ENCODE measurements at regions not wholly inside any gene's neighbourhood (a gene's known extent, or its start where the extent isn't known, plus 50 kb on each side); places are given as distances from the start of the nearest gene placed in this dataset.

- no peak for ATAC-seq
- H3K4me3 ChIP-seq (ENCODE audit: low read length): no peak overlapping the region
- no peaks in the 10 kb centered on the region for H3K4me1 ChIP-seq (ENCODE audit: control insufficient read depth, insufficient read depth, low read length)
- no peak for DNase-seq
- 59% methylated on average over 1 of the region's 1 CpG for WGBS
- intact Hi-C loops (cut with DNase I): no loop called here
- H3K27me3 ChIP-seq (ENCODE audit: control insufficient read depth, insufficient read depth): no peaks in the 10 kb centered on the region
- no peak overlapping the region for H3K27ac ChIP-seq (ENCODE audit: low read length)
- no peaks in the 10 kb centered on the region for H3K9me3 ChIP-seq (ENCODE audit: control insufficient read depth, low read length)
These were observed 944.9 kb upstream of the GYPC start for GRCh38 chr2:125711075-125711474.

GRCh38 chr2:125713533-125713932 lies 942.4 kb upstream of the GYPC start:
- Histone ChIP-seq H3K4me3 (ENCODE audit: low read length) (no peak overlapping the region), H3K27me3 (ENCODE audit: control insufficient read depth, insufficient read depth) (no peaks in the 10 kb centered on the region), H3K27ac (ENCODE audit: low read length) (no peak overlapping the region), H3K9me3 (ENCODE audit: control insufficient read depth, low read length) (no peaks in the 10 kb centered on the region), H3K4me1 (ENCODE audit: control insufficient read depth, insufficient read depth, low read length) (no peaks in the 10 kb centered on the region)
- ATAC-seq (no peak), DNase-seq (no peak)
- 91% methylated on average over 6 of the region's 6 CpGs for WGBS
- intact Hi-C loops (cut with DNase I): no loop called here

GRCh38 chr2:125721072-125721721 lies 934.8 kb upstream of the GYPC start:
- H3K27ac ChIP-seq (ENCODE audit: low read length): no peak overlapping the region
- intact Hi-C loops (cut with DNase I): no loop called here
- H3K4me3 ChIP-seq (ENCODE audit: low read length): no peak overlapping the region
- 84% methylated on average over 14 of the region's 14 CpGs for WGBS
- no peaks in the 10 kb centered on the region for H3K4me1 ChIP-seq (ENCODE audit: control insufficient read depth, insufficient read depth, low read length)
- H3K27me3 ChIP-seq (ENCODE audit: control insufficient read depth, insufficient read depth): no peaks in the 10 kb centered on the region
- H3K9me3 ChIP-seq (ENCODE audit: control insufficient read depth, low read length): no peaks in the 10 kb centered on the region
- no peak for ATAC-seq
- DNase-seq: peak in 1 of 3 donors; percentile 40

- no peak for DNase-seq
- no peaks in the 10 kb centered on the region for H3K27me3 ChIP-seq (ENCODE audit: control insufficient read depth, insufficient read depth)
- H3K4me1 ChIP-seq (ENCODE audit: control insufficient read depth, insufficient read depth, low read length): no peaks in the 10 kb centered on the region
- H3K9me3 ChIP-seq (ENCODE audit: control insufficient read depth, low read length): no peaks in the 10 kb centered on the region
- intact Hi-C loops (cut with DNase I): no loop called here
- H3K27ac ChIP-seq (ENCODE audit: low read length): no peak overlapping the region
- WGBS: 81% methylated on average over 4 of the region's 4 CpGs
- ATAC-seq: no peak
- H3K4me3 ChIP-seq (ENCODE audit: low read length): no peak overlapping the region
These were observed 925.0 kb upstream of the GYPC start for GRCh38 chr2:125730921-125731320.

GRCh38 chr2:125736306-125736705 lies 919.7 kb upstream of the GYPC start:
- WGBS: 75% methylated on average over 1 of the region's 1 CpG
- intact Hi-C loops (cut with DNase I): no loop called here
- no peak overlapping the region for H3K27ac ChIP-seq (ENCODE audit: low read length)
- no peak for ATAC-seq
- H3K27me3 ChIP-seq (ENCODE audit: control insufficient read depth, insufficient read depth): no peaks in the 10 kb centered on the region
- DNase-seq: no peak
- H3K4me1 ChIP-seq (ENCODE audit: control insufficient read depth, insufficient read depth, low read length): no peaks in the 10 kb centered on the region
- H3K9me3 ChIP-seq (ENCODE audit: control insufficient read depth, low read length): peaks cover 2% of the 10 kb centered on the region
- H3K4me3 ChIP-seq (ENCODE audit: low read length): no peak overlapping the region

GRCh38 chr2:125745514-125745913 lies 910.4 kb upstream of the GYPC start:
- WGBS: 41% methylated on average over 4 of the region's 4 CpGs
- intact Hi-C loops (cut with DNase I): loop anchor here in 2 of 4 donors (10.0 kb wide), 1 partner anchor 1229 kb away; no protein-coding TSS in a partner anchor
- DNase-seq (no peak), ATAC-seq (peak; percentile 51 to 60)
- no peak overlapping the region for H3K27ac ChIP-seq (ENCODE audit: low read length)
- peaks cover 2% of the 10 kb centered on the region for H3K9me3 ChIP-seq (ENCODE audit: control insufficient read depth, low read length)
- no peaks in the 10 kb centered on the region for H3K4me1 ChIP-seq (ENCODE audit: control insufficient read depth, insufficient read depth, low read length)
- H3K4me3 ChIP-seq (ENCODE audit: low read length): no peak overlapping the region
- H3K27me3 ChIP-seq (ENCODE audit: control insufficient read depth, insufficient read depth): no peaks in the 10 kb centered on the region

GRCh38 chr2:125746321-125747164 lies 909.4 kb upstream of the GYPC start:
- DNase-seq: no peak
- intact Hi-C loops (cut with DNase I): loop anchor here in 2 of 4 donors (10.0 kb wide), 1 partner anchor 1228 kb away; no protein-coding TSS in a partner anchor
- H3K4me1 ChIP-seq (ENCODE audit: control insufficient read depth, insufficient read depth, low read length): no peaks in the 10 kb centered on the region
- peaks cover 2% of the 10 kb centered on the region for H3K9me3 ChIP-seq (ENCODE audit: control insufficient read depth, low read length)
- no peak overlapping the region for H3K4me3 ChIP-seq (ENCODE audit: low read length)
- H3K27me3 ChIP-seq (ENCODE audit: control insufficient read depth, insufficient read depth): no peaks in the 10 kb centered on the region
- H3K27ac ChIP-seq (ENCODE audit: low read length): no peak overlapping the region
- 69% methylated on average over 4 of the region's 4 CpGs for WGBS
- no peak for ATAC-seq

GRCh38 chr2:125747165-125747425 lies 908.9 kb upstream of the GYPC start:
- Histone ChIP-seq H3K4me3 (ENCODE audit: low read length) (no peak overlapping the region), H3K27me3 (ENCODE audit: control insufficient read depth, insufficient read depth) (no peaks in the 10 kb centered on the region), H3K4me1 (ENCODE audit: control insufficient read depth, insufficient read depth, low read length) (no peaks in the 10 kb centered on the region), H3K27ac (ENCODE audit: low read length) (no peak overlapping the region), H3K9me3 (ENCODE audit: control insufficient read depth, low read length) (peaks cover 2% of the 10 kb centered on the region)
- ATAC-seq (no peak), DNase-seq (no peak)
- intact Hi-C loops (cut with DNase I): loop anchor here in 2 of 4 donors (10.0 kb wide), 1 partner anchor 1228 kb away; no protein-coding TSS in a partner anchor

GRCh38 chr2:125756431-125756830 lies 899.5 kb upstream of the GYPC start:
- intact Hi-C loops (cut with DNase I): no loop called here
- H3K4me3 ChIP-seq (ENCODE audit: low read length): no peak overlapping the region
- no peaks in the 10 kb centered on the region for H3K27me3 ChIP-seq (ENCODE audit: control insufficient read depth, insufficient read depth)
- H3K4me1 ChIP-seq (ENCODE audit: control insufficient read depth, insufficient read depth, low read length): no peaks in the 10 kb centered on the region
- no peaks in the 10 kb centered on the region for H3K9me3 ChIP-seq (ENCODE audit: control insufficient read depth, low read length)
- no peak for ATAC-seq
- 72% methylated on average over 4 of the region's 4 CpGs for WGBS
- no peak overlapping the region for H3K27ac ChIP-seq (ENCODE audit: low read length)
- DNase-seq: no peak

GRCh38 chr2:125796784-125797183 lies 859.2 kb upstream of the GYPC start:
- H3K27ac ChIP-seq (ENCODE audit: low read length): no peak overlapping the region
- ATAC-seq: no peak
- 71% methylated on average over 1 of the region's 1 CpG for WGBS
- no peaks in the 10 kb centered on the region for H3K4me1 ChIP-seq (ENCODE audit: control insufficient read depth, insufficient read depth, low read length)
- H3K9me3 ChIP-seq (ENCODE audit: control insufficient read depth, low read length): no peaks in the 10 kb centered on the region
- H3K4me3 ChIP-seq (ENCODE audit: low read length): no peak overlapping the region
- intact Hi-C loops (cut with DNase I): no loop called here
- no peak for DNase-seq
- H3K27me3 ChIP-seq (ENCODE audit: control insufficient read depth, insufficient read depth): no peaks in the 10 kb centered on the region

GRCh38 chr2:125797192-125797591 lies 858.8 kb upstream of the GYPC start:
- H3K9me3 ChIP-seq (ENCODE audit: control insufficient read depth, low read length): no peaks in the 10 kb centered on the region
- no peak overlapping the region for H3K4me3 ChIP-seq (ENCODE audit: low read length)
- WGBS: 69% methylated on average over 3 of the region's 4 CpGs

More at GRCh38 chr2:125797192-125797591, 858.8 kb upstream of the GYPC start:
- Histone ChIP-seq H3K27ac (ENCODE audit: low read length) (no peak overlapping the region), H3K27me3 (ENCODE audit: control insufficient read depth, insufficient read depth) (no peaks in the 10 kb centered on the region), H3K4me1 (ENCODE audit: control insufficient read depth, insufficient read depth, low read length) (no peaks in the 10 kb centered on the region)
- ATAC-seq: no peak
- intact Hi-C loops (cut with DNase I): no loop called here
- DNase-seq: no peak
